Frontal cortex (tissue), 1 donor: ENCODE measurements at regions not wholly inside any gene's neighbourhood (a gene's known extent, or its start where the extent isn't known, plus 50 kb on each side); places are given as distances from the start of the nearest gene placed in this dataset. TPM values are rescaled to one million over a fixed set of nuclear protein-coding genes. Genes with fewer than 3 reads are reported as not detected.

ENCODE experiments used
- small RNA-seq: library from RNA; depleted of rRNA; stranded (forward); fragments of <200 nt; gene quantifications from one replicate; pipeline ENCODE3, GENCODE V24; 2014

Small RNA genes lying in the stretch of these regions (small RNA-seq; reads per million reads assigned to genes)
- gene AC023827.1 (not detected), gene MTND4LP25 (not detected), gene RNU6-257P (not detected)
